Lower leg skin (tissue), 3 donors: ENCODE measurements at regions not wholly inside any gene's neighbourhood (a gene's known extent, or its start where the extent isn't known, plus 50 kb on each side); places are given as distances from the start of the nearest gene placed in this dataset.

Source experiments
- POLR2A ChIP-seq, 2 donors: fragments of 450-650 bp; IDR thresholded peaks; one replicate each; pipeline ENCODE4 v1.6.1; 2016 to 2017; ENCODE audit warnings: antibody characterized with exemption in 2 of 2, mild to moderate bottlenecking in 1 of 2, moderate library complexity in 1 of 2
- TF ChIP-seq, protein P1 (sequence below), 3 donors: fragments of 450-650 bp; IDR thresholded peaks; one replicate each; pipeline ENCODE4 v1.5.1; 2016; ENCODE audit warnings: antibody characterized with exemption in 3 of 3, mild to moderate bottlenecking in 3 of 3, moderate library complexity in 2 of 3

DNA sequence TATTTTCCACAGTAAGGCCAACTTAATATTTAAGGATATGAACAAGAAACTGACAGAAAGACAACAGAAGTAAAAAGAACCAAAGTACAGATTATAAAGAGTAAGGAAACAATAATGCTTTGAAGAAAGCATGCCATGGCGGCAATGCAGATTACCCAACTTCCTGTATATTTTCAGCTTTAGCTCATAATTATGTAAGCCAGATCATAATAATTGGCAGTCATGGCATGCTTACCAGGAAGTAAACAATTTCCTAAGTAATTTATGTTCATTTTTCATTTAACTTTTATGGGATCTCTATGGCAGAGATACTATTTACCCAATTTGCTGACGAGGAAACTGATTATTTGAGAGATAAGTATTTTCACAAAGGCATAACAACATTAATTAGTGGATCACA lies 988.7 kb downstream of the HACE1 start:
- TF ChIP-seq, protein P1, sequence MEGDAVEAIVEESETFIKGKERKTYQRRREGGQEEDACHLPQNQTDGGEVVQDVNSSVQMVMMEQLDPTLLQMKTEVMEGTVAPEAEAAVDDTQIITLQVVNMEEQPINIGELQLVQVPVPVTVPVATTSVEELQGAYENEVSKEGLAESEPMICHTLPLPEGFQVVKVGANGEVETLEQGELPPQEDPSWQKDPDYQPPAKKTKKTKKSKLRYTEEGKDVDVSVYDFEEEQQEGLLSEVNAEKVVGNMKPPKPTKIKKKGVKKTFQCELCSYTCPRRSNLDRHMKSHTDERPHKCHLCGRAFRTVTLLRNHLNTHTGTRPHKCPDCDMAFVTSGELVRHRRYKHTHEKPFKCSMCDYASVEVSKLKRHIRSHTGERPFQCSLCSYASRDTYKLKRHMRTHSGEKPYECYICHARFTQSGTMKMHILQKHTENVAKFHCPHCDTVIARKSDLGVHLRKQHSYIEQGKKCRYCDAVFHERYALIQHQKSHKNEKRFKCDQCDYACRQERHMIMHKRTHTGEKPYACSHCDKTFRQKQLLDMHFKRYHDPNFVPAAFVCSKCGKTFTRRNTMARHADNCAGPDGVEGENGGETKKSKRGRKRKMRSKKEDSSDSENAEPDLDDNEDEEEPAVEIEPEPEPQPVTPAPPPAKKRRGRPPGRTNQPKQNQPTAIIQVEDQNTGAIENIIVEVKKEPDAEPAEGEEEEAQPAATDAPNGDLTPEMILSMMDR (IDR thresholded peaks at IDR 0.05), result no peak
- no peak for TF ChIP-seq POLR2A (IDR thresholded peaks at IDR 0.05)
